GF-D8 (cell line): ENCODE measurements at regions not wholly inside any gene's neighbourhood (a gene's known extent, or its start where the extent isn't known, plus 50 kb on each side); places are given as distances from the start of the nearest gene placed in this dataset.
"Not testable (repeated sequence)": the region's sequence is repeated elsewhere in the genome, so short reads cannot be mapped to it uniquely, and the experiment has no call there.

ENCODE experiments used
- DNase-seq: peaks from one replicate; lab custom pipeline; 2025; lab: John Stamatoyannopoulos, UW

DNA sequence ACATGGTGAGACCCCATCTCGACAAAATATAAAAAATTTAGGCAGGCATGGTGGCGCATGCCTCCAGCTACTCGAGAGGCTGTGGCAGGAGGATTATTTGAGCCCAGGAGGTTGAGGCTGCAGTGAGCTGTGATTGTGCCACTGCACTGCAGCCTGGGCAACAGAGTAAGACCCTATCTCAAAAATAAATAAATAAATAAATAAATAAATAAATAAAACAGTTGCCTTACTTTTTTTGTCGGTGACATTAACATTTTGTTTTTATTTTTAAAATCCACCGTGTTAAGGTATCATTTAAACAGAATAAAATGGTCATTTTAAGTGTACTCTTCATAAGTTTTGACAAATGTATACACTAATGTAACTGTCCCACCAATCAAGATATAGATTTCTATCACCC, 57.0 kb downstream of the RASL11A start:
- no peak for DNase-seq

DNA sequence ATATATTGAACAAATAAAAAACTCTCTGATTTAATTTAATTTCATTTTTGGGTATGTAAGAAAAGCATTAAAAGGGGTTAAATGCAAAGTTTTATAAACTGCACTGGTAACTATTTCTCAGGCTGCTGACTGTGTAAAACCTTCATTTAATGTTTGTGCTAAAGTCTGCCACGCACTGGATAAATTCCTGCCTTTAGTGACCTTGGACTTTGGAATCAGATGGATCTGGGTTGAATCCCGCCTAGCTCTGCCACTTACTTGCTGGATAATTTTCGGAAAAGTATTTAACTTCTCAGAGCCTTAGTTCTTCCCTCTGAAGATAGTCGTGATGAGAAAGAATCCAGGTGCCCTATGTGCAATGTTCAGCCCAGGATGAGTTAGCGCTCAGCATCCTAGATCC, 58.6 kb downstream of the RASL11A start:
- no peak for DNase-seq

- no peak for DNase-seq
These were observed 64.3 kb downstream of the RASL11A start for GRCh38 chr13:27334774-27335435.

GRCh38 chr13:27336014-27336673, 65.5 kb downstream of the RASL11A start:
- DNase-seq: no peak

DNA sequence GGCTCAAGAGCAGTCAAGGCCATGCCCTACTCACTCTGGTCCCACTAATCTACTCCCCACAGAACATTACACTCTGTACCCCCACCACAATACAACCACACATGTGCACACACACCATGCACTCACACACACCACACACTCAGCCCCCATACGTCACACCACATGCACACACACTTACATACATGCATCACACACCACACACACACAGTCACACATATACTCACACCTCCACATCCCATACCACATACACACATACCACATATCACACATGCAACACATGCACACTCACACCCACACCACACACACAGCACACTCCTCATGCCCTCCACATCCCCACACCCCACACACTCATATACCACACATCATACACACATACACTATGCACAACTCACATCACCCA, 67.6 kb downstream of the RASL11A start:
- no peak for DNase-seq

GRCh38 chr13:27338816-27339215, 68.2 kb downstream of the RASL11A start:
- no peak for DNase-seq

DNA sequence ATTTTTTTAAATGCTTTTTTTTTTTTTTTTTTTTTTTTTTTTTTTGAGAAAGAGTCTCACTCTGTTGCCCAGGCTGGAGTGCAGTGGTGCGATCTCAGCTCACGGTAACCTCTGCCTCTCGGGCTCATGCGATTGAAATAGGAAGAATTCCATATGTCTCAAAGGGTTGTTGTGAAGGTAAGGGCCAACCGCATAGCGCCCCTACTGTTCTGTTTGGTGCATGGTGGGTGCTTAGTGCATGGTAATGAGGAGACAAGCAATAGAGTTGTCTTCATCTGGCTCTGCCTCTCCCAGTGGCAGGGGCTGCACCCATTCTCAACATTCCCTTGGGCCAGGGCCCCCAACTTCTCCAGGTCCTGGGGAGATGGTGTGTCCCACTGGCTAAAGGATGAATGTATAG, 68.7 kb downstream of the RASL11A start:
- DNase-seq: no peak

GRCh38 chr13:27341616-27342015, 71.0 kb downstream of the RASL11A start:
- DNase-seq: no peak

DNA sequence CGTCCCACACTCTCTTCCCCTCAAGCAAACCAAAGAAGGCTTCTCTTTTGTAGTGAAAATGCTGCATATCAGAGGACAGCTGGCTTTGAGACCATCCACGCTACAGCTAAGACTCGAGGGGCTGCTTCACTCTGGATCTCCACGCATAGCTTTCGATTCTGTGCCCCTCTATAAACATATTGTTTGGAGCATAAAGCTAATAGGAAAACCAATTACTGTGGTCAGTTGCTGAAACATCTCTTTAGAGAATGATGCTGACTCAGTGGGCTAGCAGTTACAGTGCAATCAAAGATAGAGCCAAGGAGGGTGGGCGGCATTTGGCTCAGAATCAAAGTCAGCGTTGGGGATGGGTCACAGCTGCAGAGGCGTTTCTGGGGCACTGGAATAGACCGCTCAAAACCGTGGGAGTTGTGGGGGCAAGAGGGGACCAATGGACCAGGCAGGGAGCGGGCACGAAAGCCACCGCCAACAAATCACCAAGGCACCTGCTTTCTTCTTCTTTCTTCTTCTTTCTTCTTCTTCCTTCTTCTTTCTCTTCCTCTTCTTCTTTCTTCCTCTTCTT, 76.7 kb downstream of the RASL11A start:
- DNase-seq: no peak

DNA sequence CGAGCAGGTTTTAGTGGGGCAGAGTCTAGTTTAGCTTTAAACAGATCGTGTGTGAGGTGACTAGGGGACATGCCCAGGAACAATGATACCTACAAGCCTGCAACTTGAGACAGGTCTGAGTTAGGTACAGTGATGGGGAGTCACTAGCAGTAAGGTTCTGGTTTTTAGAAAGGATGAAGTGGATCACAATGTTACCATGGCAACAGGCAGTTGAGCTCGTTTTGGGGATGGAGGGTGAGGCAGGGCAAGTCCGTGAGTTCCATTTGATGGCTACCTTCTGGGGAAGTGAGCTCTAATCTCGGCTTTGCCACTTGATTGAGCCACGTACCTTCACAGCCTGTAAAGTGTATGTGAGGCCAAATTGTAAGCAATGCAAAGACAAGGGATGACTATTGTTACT, 76.0 kb upstream of the GTF3A start:
- no peak for DNase-seq

GRCh38 chr13:27349458-27349857, 75.0 kb upstream of the GTF3A start:
- no peak for DNase-seq

GRCh38 chr13:27350825-27351224, 73.6 kb upstream of the GTF3A start:
- not testable (repeated sequence) for DNase-seq

GRCh38 chr13:27352698-27353097, 71.7 kb upstream of the GTF3A start:
- no peak for DNase-seq

- DNase-seq: no peak
These were observed 71.2 kb upstream of the GTF3A start for GRCh38 chr13:27353166-27353583.

DNA sequence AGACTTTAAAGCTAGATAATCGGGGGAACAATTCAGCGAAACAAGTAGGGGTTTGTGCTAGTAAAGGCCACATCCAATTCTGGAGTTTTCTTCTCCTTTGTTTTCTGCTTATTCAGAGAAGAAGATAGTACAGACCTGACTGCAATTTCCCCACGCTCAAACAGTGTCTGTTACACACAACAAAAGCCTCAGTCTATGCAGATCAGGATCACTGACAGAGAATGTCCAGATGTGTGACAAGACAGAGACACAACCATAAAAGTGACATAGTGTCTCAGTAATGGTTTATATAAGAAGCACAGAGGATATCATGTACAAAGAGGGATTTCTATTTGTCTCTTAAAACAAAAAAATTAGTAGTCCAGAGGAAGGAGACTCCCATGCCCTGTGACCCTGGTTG, 70.7 kb upstream of the GTF3A start:
- no peak for DNase-seq

DNA sequence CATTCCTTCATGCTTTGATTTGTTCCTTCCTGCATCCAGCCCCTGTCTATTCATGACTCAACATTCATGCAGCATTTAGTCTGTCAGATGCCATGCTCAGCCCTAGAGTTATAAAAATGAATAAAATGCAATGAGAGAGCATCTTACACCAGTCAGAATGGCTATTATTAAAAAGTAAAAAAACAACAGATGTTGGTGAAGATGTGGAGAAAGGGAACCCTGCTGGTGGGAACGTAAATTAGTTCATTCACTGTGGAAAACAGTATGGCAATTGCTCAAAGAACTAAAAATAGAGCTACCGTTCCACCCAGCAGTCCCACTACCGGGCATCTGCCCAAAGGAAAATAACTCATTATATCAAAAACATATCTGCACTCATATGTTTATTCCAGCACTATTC, 70.0 kb upstream of the GTF3A start:
- no peak for DNase-seq

DNA sequence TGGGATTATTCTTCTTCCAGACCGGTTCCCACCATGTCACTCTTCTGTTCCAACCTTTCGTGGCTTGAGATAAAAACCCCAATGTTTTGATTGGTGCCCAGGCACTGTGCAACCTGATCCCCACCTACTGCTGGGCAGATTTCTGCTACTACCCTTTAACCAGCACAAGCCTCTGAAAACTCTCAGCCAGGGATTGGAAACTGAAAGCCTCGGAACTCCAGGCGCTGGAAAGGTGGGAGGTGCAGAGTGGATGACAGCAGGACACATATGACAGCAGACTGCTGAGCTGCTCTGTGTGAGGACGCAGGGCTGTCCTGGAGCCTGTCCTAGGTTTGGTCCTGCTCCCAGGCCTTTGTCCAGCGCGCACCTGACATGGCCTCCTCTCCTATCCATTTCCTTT, 68.5 kb upstream of the GTF3A start:
- no peak for DNase-seq

DNA sequence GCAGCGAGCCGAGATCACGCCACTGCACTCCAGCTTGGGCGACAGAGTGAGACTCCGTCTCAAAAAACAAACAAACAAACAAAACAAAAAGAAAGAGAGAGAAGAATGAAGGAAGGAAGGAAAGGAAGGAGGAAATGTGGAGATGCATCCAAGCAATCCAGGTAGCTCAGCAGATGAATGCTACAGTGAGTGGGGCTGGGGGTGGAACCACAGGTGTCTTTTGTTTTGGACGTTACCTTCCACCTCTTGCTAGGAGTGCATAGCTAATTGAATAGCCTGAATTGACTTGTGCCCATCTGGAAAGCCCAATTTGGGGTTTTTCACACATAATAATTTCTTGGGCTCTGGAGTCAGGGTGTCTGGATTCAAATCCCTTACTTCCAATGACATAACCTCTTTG, 66.0 kb upstream of the GTF3A start:
- DNase-seq: no peak

DNA sequence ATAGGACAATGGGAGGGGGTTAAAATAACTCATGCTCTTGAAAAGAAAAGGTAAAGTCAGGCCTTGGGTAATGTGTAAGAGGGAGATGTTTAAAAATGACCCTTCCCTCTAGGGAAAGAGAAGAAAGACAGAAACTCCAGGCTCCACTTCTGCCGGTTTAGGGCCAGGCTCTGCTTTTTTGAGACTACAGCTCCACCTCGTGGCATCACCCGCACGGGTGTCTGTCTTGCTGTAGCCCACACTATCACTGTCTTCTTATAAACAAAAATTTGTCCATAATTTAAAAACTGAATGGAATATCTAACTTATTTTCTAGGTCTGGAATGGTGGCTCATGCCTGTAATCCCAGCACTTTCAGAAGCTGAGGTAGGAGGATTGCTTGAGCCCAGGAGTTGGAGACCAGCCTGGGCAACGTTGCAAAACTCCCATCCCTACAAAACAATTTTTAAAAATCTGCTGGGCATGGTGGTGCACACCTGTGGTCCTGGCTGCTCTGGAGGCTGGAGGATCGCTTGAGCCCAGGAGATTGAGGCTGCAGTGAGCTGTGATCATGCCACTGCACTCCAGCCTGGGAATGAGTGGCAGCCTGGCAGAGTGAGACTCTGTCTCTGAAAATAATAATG, 65.1 kb upstream of the GTF3A start:
- DNase-seq: peak; percentile 35

- no peak for DNase-seq
These were observed 63.9 kb upstream of the GTF3A start for GRCh38 chr13:27360562-27360961.

- peak; percentile 51 for DNase-seq
These were observed 62.2 kb upstream of the GTF3A start for GRCh38 chr13:27362064-27362751.

- DNase-seq: not testable (repeated sequence)
These were observed 60.8 kb upstream of the GTF3A start for GRCh38 chr13:27363637-27364036.

GRCh38 chr13:27367570-27367969, 56.8 kb upstream of the GTF3A start:
- no peak for DNase-seq
